ENCODE measurements at regions not wholly inside any gene's neighbourhood (a gene's known extent, or its start where the extent isn't known, plus 50 kb on each side); places are given as distances from the start of the nearest gene placed in this dataset.

DNA sequence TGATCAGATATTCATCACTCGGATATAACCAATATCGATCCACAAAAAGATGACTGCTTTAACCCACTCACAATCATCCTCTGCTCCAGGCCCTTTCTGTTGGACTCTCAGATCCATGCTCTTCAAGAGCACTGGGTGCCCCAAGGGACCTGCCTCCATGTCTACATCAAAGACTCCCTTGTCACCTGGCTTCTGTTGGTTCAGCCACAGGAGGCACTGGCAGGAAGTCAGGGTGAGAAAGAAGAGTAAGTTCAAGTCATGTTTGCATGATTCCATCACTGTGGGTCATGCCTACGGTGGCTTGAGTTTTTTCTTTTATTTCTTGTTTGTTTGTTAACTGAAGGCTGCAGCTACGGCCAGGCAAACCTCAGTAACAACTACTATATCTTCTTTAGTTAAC, 243.3 kb downstream of the ADGRG6 start:
- no peaks in the 10 kb centered on the region for H3K27me3 ChIP-seq (ENCODE audit: control insufficient read depth in 2 of 2, insufficient read depth in 2 of 2, low read length in 2 of 2)
- WGBS (ENCODE audit: insufficient coverage): 90% methylated on average over 2 of the region's 4 CpGs
- H3K9me3 ChIP-seq (replicated peaks in 1 of 2; ENCODE audit: control insufficient read depth in 1 of 2, insufficient read depth in 1 of 2, low read length in 2 of 2): peaks cover 0 to 4% of the 10 kb centered on the region in 2 donors
- Mint-ChIP-seq H3K4me3 (no peak overlapping the region), H3K27me3 (ENCODE audit: low read depth in 3 of 3) (no peaks in the 10 kb centered on the region), H3K9me3 (peaks cover 0 to 6% (median 0%) of the 10 kb centered on the region in 7 donors), H3K36me3 (no peaks in the 10 kb centered on the region), H3K27ac (no peak overlapping the region), H3K4me1 (no peaks in the 10 kb centered on the region)
- H3K27ac ChIP-seq (ENCODE audit: low read depth in 1 of 2, low read length in 2 of 2): no peak overlapping the region
- no peaks in the 10 kb centered on the region for H3K36me3 ChIP-seq (replicated peaks in 1 of 2; ENCODE audit: control insufficient read depth in 1 of 2, insufficient read depth in 2 of 2, low read length in 2 of 2)
- H3K9ac ChIP-seq (ENCODE audit: insufficient read depth, low read length, poor library complexity, severe bottlenecking): no peak overlapping the region
- intact Hi-C loops (cut with micrococcal nuclease): no loop called here
- H3K4me3 ChIP-seq (replicated peaks in 1 of 3; ENCODE audit: low read depth in 2 of 3, low read length in 3 of 3): no peak overlapping the region
- H2AFZ ChIP-seq (ENCODE audit: insufficient read depth, low read depth, low read length, poor library complexity, severe bottlenecking): no peak overlapping the region
- TF ChIP-seq, protein P1, sequence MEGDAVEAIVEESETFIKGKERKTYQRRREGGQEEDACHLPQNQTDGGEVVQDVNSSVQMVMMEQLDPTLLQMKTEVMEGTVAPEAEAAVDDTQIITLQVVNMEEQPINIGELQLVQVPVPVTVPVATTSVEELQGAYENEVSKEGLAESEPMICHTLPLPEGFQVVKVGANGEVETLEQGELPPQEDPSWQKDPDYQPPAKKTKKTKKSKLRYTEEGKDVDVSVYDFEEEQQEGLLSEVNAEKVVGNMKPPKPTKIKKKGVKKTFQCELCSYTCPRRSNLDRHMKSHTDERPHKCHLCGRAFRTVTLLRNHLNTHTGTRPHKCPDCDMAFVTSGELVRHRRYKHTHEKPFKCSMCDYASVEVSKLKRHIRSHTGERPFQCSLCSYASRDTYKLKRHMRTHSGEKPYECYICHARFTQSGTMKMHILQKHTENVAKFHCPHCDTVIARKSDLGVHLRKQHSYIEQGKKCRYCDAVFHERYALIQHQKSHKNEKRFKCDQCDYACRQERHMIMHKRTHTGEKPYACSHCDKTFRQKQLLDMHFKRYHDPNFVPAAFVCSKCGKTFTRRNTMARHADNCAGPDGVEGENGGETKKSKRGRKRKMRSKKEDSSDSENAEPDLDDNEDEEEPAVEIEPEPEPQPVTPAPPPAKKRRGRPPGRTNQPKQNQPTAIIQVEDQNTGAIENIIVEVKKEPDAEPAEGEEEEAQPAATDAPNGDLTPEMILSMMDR (IDR thresholded peaks at IDR 0.05): no peak
- H4K20me1 ChIP-seq (ENCODE audit: insufficient read depth, low read length): no peaks in the 10 kb centered on the region
- H3K79me2 ChIP-seq (ENCODE audit: insufficient read depth, low read length): no peaks in the 10 kb centered on the region
- no peak overlapping the region for H3K4me2 ChIP-seq (replicated peaks; ENCODE audit: extremely low read depth, low read length, poor library complexity, severe bottlenecking)
- DNase-seq: no peak
- H3K4me1 ChIP-seq (ENCODE audit: control insufficient read depth in 1 of 2, insufficient read depth in 2 of 2, low read length in 2 of 2): no peaks in the 10 kb centered on the region

DNA sequence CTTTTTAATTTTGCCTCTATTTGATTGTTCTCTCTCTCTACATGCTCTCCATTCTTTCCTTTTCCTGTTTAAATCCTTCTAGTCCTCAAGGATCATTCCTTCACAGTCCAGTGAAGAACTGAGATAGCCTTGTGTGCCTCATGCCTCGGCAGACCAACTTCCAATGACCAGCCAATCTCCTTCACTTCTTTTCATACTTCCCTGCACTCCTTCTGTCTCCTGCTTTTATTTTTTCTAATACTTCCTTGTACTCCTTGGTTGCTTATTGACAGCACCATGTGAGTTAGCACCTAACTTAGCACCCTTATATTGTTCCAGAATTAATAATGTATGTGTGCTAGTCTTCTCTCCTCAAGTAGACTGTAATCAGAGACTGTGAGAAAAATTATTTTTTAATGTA, 246.8 kb downstream of the ADGRG6 start:
- H3K9me3 Mint-ChIP-seq: peaks cover 0 to 4% (median 2%) of the 10 kb centered on the region in 7 donors
- Histone ChIP-seq H3K9ac (ENCODE audit: insufficient read depth, low read length, poor library complexity, severe bottlenecking) (no peak overlapping the region), H4K20me1 (ENCODE audit: insufficient read depth, low read length) (no peaks in the 10 kb centered on the region), H3K79me2 (ENCODE audit: insufficient read depth, low read length) (no peaks in the 10 kb centered on the region), H3K4me3 (replicated peaks in 1 of 3; ENCODE audit: low read depth in 2 of 3, low read length in 3 of 3) (no peak overlapping the region), H3K9me3 (replicated peaks in 1 of 2; ENCODE audit: control insufficient read depth in 1 of 2, insufficient read depth in 1 of 2, low read length in 2 of 2) (no peaks in the 10 kb centered on the region), H2AFZ (ENCODE audit: insufficient read depth, low read depth, low read length, poor library complexity, severe bottlenecking) (no peak overlapping the region), H3K27ac (ENCODE audit: low read depth in 1 of 2, low read length in 2 of 2) (no peak overlapping the region), H3K27me3 (ENCODE audit: control insufficient read depth in 2 of 2, insufficient read depth in 2 of 2, low read length in 2 of 2) (no peaks in the 10 kb centered on the region), H3K4me2 (replicated peaks; ENCODE audit: extremely low read depth, low read length, poor library complexity, severe bottlenecking) (no peak overlapping the region), H3K4me1 (ENCODE audit: control insufficient read depth in 1 of 2, insufficient read depth in 2 of 2, low read length in 2 of 2) (no peaks in the 10 kb centered on the region), H3K36me3 (replicated peaks in 1 of 2; ENCODE audit: control insufficient read depth in 1 of 2, insufficient read depth in 2 of 2, low read length in 2 of 2) (no peaks in the 10 kb centered on the region)
- H3K27ac Mint-ChIP-seq: no peak overlapping the region
- 92% methylated on average over 1 of the region's 1 CpG for WGBS (ENCODE audit: insufficient coverage)
- intact Hi-C loops (cut with micrococcal nuclease): no loop called here
- no peak for DNase-seq
- H3K27me3 Mint-ChIP-seq (ENCODE audit: low read depth in 3 of 3): peaks cover 0 to 3% (median 0%) of the 10 kb centered on the region in 3 donors
- H3K4me1 Mint-ChIP-seq: no peaks in the 10 kb centered on the region
- TF ChIP-seq, protein P1 (IDR thresholded peaks at IDR 0.05): no peak
- no peaks in the 10 kb centered on the region for H3K36me3 Mint-ChIP-seq
- no peak overlapping the region for H3K4me3 Mint-ChIP-seq

Data from CD14-positive monocyte (primary cell).